B cell (primary cell): ENCODE measurements at regions not wholly inside any gene's neighbourhood (a gene's known extent, or its start where the extent isn't known, plus 50 kb on each side); places are given as distances from the start of the nearest gene placed in this dataset.

Experiments
- ATAC-seq: fragments of 200-7000 bp; cut with Tn5 transposase; one replicate; pipeline ENCODE4 v1.10.0; 2021; ENCODE audit warnings: low read depth, mild to moderate bottlenecking, moderate number of reproducible peaks, moderate library complexity
- CTCF ChIA-PET: fragments of 350-600 bp; sonication (Branson Sonifier 250); formaldehyde crosslinking; loops from one replicate; lab custom pipeline; 2021; ENCODE audit warnings: antibody characterized with exemption, inconsistent platforms; lab: Charles Lee
- POLR2A ChIA-PET: fragments of 350-600 bp; sonication (Branson Sonifier 250); formaldehyde crosslinking; loops from one replicate; lab custom pipeline; 2021; ENCODE audit warnings: antibody characterized with exemption; lab: Charles Lee
- DNase-seq: peaks from one replicate; pipeline ENCODE4 v3.0.0; 2013
- H2AFZ ChIP-seq: 2 replicates; pipeline ENCODE4 v1.6.1; 2012; ENCODE audit warnings: mild to moderate bottlenecking, low read depth, low read length; ENCODE audit not compliant: insufficient read depth, poor library complexity, severe bottlenecking
- H3K27ac ChIP-seq, 2 donors: 1 replicate in 1 of 2; 2 replicates in 1 of 2; pipeline ENCODE4 v1.5.1; 2012 to 2013; ENCODE audit warnings: low read length in 2 of 2, mild to moderate bottlenecking in 2 of 2, moderate library complexity in 1 of 2
- H3K27me3 ChIP-seq, 4 experiments: fragments of 200-600 bp in 1 of 4; sonication (generic) in 1 of 4; replicated peaks in 1 of 4; 1 replicate in 2 of 4; 2 replicates in 2 of 4; pipeline versions ENCODE4 v1.6.1 to v1.7.0; 2013 to 2016; ENCODE audit warnings: low read length in 3 of 4, mild to moderate bottlenecking in 2 of 4, mixed read lengths in 1 of 4, moderate library complexity in 1 of 4; ENCODE audit not compliant: insufficient read depth in 4 of 4, control insufficient read depth in 3 of 4; ENCODE audit errors: control extremely low read depth in 1 of 4
- H3K36me3 ChIP-seq, 2 experiments: replicated peaks in 1 of 2; 1 replicate in 1 of 2; 2 replicates in 1 of 2; pipeline versions ENCODE4 v1.6.1 to v1.7.1; 2013; ENCODE audit warnings: low read length in 1 of 2; ENCODE audit not compliant: insufficient read depth in 2 of 2, control insufficient read depth in 1 of 2; ENCODE audit errors: control extremely low read depth in 1 of 2, extremely low read depth in 1 of 2
- H3K4me1 ChIP-seq, 2 donors: fragments of 200-600 bp in 1 of 2; sonication (generic) in 1 of 2; 1 replicate in 1 of 2; 2 replicates in 1 of 2; pipeline versions ENCODE4 v1.5.1 to v1.6.1; 2013 to 2017; ENCODE audit warnings: low read length in 2 of 2; ENCODE audit not compliant: control insufficient read depth in 2 of 2, insufficient read depth in 2 of 2
- H3K4me2 ChIP-seq: replicated peaks from 2 replicates; pipeline ENCODE3; 2012; ENCODE audit warnings: mild to moderate bottlenecking, low read depth, low read length; ENCODE audit not compliant: poor library complexity, severe bottlenecking
- H3K4me3 ChIP-seq, 5 experiments: fragments of 200-600 bp in 1 of 5; sonication (generic) in 1 of 5; 1 replicate in 3 of 5; 2 replicates in 2 of 5; pipeline versions ENCODE4 v1.5.1 to v1.7.0; 2011 to 2016; ENCODE audit warnings: low read length in 4 of 5, mild to moderate bottlenecking in 4 of 5, low read depth in 2 of 5, control low read depth in 1 of 5, moderate library complexity in 1 of 5; ENCODE audit not compliant: insufficient read depth in 1 of 5; ENCODE audit errors: control extremely low read depth in 1 of 5, extremely low read depth in 1 of 5
- H3K79me2 ChIP-seq: fragments of 200-600 bp; sonication (generic); one replicate; pipeline ENCODE4 v1.6.0; 2016; ENCODE audit warnings: low read length; ENCODE audit not compliant: control insufficient read depth, insufficient read depth
- H3K9ac ChIP-seq: fragments of 200-600 bp; sonication (generic); 2 replicates; pipeline ENCODE4 v1.6.1; 2017; ENCODE audit warnings: mild to moderate bottlenecking, low read length, moderate library complexity
- H3K9me3 ChIP-seq, 3 donors: one replicate each; pipeline versions ENCODE4 v1.6.1 to v1.7.1; 2013; ENCODE audit warnings: low read length in 2 of 3; ENCODE audit not compliant: control insufficient read depth in 2 of 3, insufficient read depth in 1 of 3; ENCODE audit errors: control extremely low read depth in 1 of 3
- H4K20me1 ChIP-seq: 2 replicates; pipeline ENCODE4 v1.6.0; 2012; ENCODE audit warnings: mild to moderate bottlenecking, low read length; ENCODE audit not compliant: insufficient read depth, control insufficient read depth, poor library complexity, severe bottlenecking
- H3K27ac Mint-ChIP-seq: one replicate; pipeline ENCODE4 v1.8.0; 2021; ENCODE audit warnings: mixed read lengths
- H3K27me3 Mint-ChIP-seq: one replicate; pipeline ENCODE4 v1.8.0; 2021; ENCODE audit warnings: mixed read lengths
- H3K4me1 Mint-ChIP-seq: one replicate; pipeline ENCODE4 v1.8.0; 2021; ENCODE audit warnings: mixed read lengths
- H3K4me3 Mint-ChIP-seq: one replicate; pipeline ENCODE4 v1.8.0; 2021; ENCODE audit warnings: mixed read lengths
- H3K9me3 Mint-ChIP-seq: one replicate; pipeline ENCODE4 v1.8.0; 2022; ENCODE audit warnings: mixed read lengths; ENCODE audit not compliant: insufficient read depth
- EZH2 ChIP-seq: IDR thresholded peaks from 2 replicates; pipeline ENCODE4 v1.6.1; 2012; ENCODE audit warnings: borderline replicate concordance, low read depth, mild to moderate bottlenecking, moderate library complexity, low read length; ENCODE audit not compliant: insufficient read depth, poor library complexity, severe bottlenecking
- WGBS: methylation state at CpG from one replicate; pipeline ENCODE4 v1.1.5; 2013; ENCODE audit warnings: missing lambda C conversion rate; ENCODE audit not compliant: insufficient coverage; 5-methylcytosine and 5-hydroxymethylcytosine counted together
- intact Hi-C: fragments of 100-400 bp; cut with micrococcal nuclease; formaldehyde crosslinking; loops from one replicate; pipeline ENCODE4 v1.10.0; 2022
- TF ChIP-seq, protein P1 (sequence below): fragments of 200-600 bp; IDR thresholded peaks from one replicate; pipeline ENCODE4 v1.8.0; 2022; ENCODE audit warnings: antibody characterized with exemption, mild to moderate bottlenecking

GRCh38 chrX:125520029-125520428, 200.4 kb downstream of the TEX13C start:
- Histone ChIP-seq H3K36me3 (no peaks in the 10 kb centered on the region), H3K4me2 (no peak overlapping the region), H3K27me3 (no peaks in the 10 kb centered on the region), H3K27ac (no peak overlapping the region), H3K4me3 (no peak overlapping the region), H4K20me1 (no peaks in the 10 kb centered on the region), H3K9me3 (no peaks in the 10 kb centered on the region), H2AFZ (no peak overlapping the region), H3K79me2 (no peaks in the 10 kb centered on the region), H3K9ac (no peak overlapping the region), H3K4me1 (no peaks in the 10 kb centered on the region)
- WGBS: no CpG with 5 or more reads among the region's 1 CpG
- ChIA-PET CTCF (no interaction called here), POLR2A (no interaction called here)
- H3K9me3 Mint-ChIP-seq: no peaks in the 10 kb centered on the region
- DNase-seq: no peak
- TF ChIP-seq, protein P1, sequence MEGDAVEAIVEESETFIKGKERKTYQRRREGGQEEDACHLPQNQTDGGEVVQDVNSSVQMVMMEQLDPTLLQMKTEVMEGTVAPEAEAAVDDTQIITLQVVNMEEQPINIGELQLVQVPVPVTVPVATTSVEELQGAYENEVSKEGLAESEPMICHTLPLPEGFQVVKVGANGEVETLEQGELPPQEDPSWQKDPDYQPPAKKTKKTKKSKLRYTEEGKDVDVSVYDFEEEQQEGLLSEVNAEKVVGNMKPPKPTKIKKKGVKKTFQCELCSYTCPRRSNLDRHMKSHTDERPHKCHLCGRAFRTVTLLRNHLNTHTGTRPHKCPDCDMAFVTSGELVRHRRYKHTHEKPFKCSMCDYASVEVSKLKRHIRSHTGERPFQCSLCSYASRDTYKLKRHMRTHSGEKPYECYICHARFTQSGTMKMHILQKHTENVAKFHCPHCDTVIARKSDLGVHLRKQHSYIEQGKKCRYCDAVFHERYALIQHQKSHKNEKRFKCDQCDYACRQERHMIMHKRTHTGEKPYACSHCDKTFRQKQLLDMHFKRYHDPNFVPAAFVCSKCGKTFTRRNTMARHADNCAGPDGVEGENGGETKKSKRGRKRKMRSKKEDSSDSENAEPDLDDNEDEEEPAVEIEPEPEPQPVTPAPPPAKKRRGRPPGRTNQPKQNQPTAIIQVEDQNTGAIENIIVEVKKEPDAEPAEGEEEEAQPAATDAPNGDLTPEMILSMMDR: no peak
- TF ChIP-seq EZH2: no peak
- H3K4me3 Mint-ChIP-seq: no peak overlapping the region
- intact Hi-C loops: no loop called here
- H3K4me1 Mint-ChIP-seq: no peaks in the 10 kb centered on the region
- no peak overlapping the region for H3K27ac Mint-ChIP-seq
- ATAC-seq: no peak
- H3K27me3 Mint-ChIP-seq: no peaks in the 10 kb centered on the region

GRCh38 chrX:125522752-125523151, 203.1 kb downstream of the TEX13C start:
- Histone ChIP-seq H4K20me1 (no peaks in the 10 kb centered on the region), H3K4me3 (no peak overlapping the region), H2AFZ (no peak overlapping the region), H3K36me3 (no peaks in the 10 kb centered on the region), H3K9ac (no peak overlapping the region), H3K9me3 (no peaks in the 10 kb centered on the region), H3K4me1 (no peaks in the 10 kb centered on the region), H3K4me2 (no peak overlapping the region), H3K79me2 (no peaks in the 10 kb centered on the region), H3K27ac (no peak overlapping the region), H3K27me3 (no peaks in the 10 kb centered on the region)
- H3K4me3 Mint-ChIP-seq: no peak overlapping the region
- POLR2A ChIA-PET: no interaction called here
- intact Hi-C loops: no loop called here
- no peak for ATAC-seq
- no peaks in the 10 kb centered on the region for H3K4me1 Mint-ChIP-seq
- CTCF ChIA-PET: no interaction called here
- no peaks in the 10 kb centered on the region for H3K27me3 Mint-ChIP-seq
- 83% methylated on average over 2 of the region's 2 CpGs for WGBS
- TF ChIP-seq EZH2: no peak
- TF ChIP-seq, protein P1: no peak
- no peak overlapping the region for H3K27ac Mint-ChIP-seq
- DNase-seq: no peak
- H3K9me3 Mint-ChIP-seq: no peaks in the 10 kb centered on the region
